Activated B cell treated with CpG ODN at 0.5 μM for 24 hours (primary cell): ENCODE measurements at regions not wholly inside any gene's neighbourhood (a gene's known extent, or its start where the extent isn't known, plus 50 kb on each side); places are given as distances from the start of the nearest gene placed in this dataset.

ENCODE experiments used
- ATAC-seq: fragments of 200-7000 bp; cut with Tn5 transposase; one replicate; pipeline ENCODE4 v1.10.0; 2021; ENCODE audit warnings: low read depth, mild to moderate bottlenecking, moderate library complexity
- CTCF ChIA-PET: fragments of 350-600 bp; sonication (Branson Sonifier 250); formaldehyde crosslinking; loops from one replicate; lab custom pipeline; 2021; ENCODE audit warnings: antibody characterized with exemption; lab: Charles Lee
- POLR2A ChIA-PET: fragments of 350-600 bp; sonication (Branson Sonifier 250); formaldehyde crosslinking; loops from one replicate; lab custom pipeline; 2021; ENCODE audit warnings: antibody characterized with exemption; lab: Charles Lee
- DNase-seq: peaks from one replicate; pipeline ENCODE4 v3.0.0; 2022
- H3K27ac Mint-ChIP-seq: one replicate; pipeline ENCODE4 v1.8.0; 2020; ENCODE audit warnings: mixed read lengths
- H3K27me3 Mint-ChIP-seq: one replicate; pipeline ENCODE4 v1.8.0; 2021; ENCODE audit warnings: mixed read lengths
- H3K36me3 Mint-ChIP-seq: one replicate; pipeline ENCODE4 v1.8.0; 2021; ENCODE audit warnings: low read depth, mixed read lengths
- H3K4me1 Mint-ChIP-seq: one replicate; pipeline ENCODE4 v1.8.0; 2021; ENCODE audit warnings: mixed read lengths
- H3K4me3 Mint-ChIP-seq: one replicate; pipeline ENCODE4 v1.8.0; 2020; ENCODE audit warnings: mild to moderate bottlenecking, mixed read lengths
- H3K9me3 Mint-ChIP-seq: one replicate; pipeline ENCODE4 v1.8.0; 2020; ENCODE audit warnings: mixed read lengths
- intact Hi-C: fragments of 100-400 bp; cut with micrococcal nuclease; formaldehyde crosslinking; loops from one replicate; pipeline ENCODE4 v1.15.1; 2024
- TF ChIP-seq, protein P1 (sequence below): fragments of 200-600 bp; IDR thresholded peaks from one replicate; pipeline ENCODE4 v1.8.0; 2022; ENCODE audit warnings: antibody characterized with exemption, mild to moderate bottlenecking

DNA sequence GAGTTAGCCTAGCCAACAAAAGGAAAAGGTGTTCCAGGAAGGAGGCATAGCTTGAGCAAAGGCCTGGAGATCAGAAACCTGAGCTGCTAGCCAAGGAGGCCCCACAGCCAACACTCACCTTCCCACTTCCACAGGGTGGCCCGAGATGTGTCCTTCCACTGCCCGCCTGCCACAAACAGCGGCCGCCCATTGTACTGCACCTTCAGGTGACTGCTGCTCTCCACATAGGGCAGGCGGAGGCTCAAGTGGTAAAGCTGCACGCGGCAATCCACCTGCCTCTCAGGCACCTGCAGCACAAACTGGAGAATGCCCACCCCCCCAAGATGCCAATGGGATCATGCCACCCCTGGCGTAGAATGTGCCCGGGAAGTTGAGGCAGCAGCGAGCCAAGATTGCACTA, 111.5 kb downstream of the RMI2 start:
- H3K4me3 Mint-ChIP-seq = no peak overlapping the region
- ATAC-seq (no peak), DNase-seq (no peak)
- H3K36me3 Mint-ChIP-seq = peaks cover 3% of the 10 kb centered on the region
- H3K27me3 Mint-ChIP-seq = no peaks in the 10 kb centered on the region
- ChIA-PET POLR2A (no interaction called here), CTCF (no interaction called here)
- no peak overlapping the region for H3K27ac Mint-ChIP-seq
- peaks cover 2% of the 10 kb centered on the region for H3K9me3 Mint-ChIP-seq
- intact Hi-C loops = loop anchor here (10.0 kb wide), 1 partner anchor 62 kb away; no protein-coding TSS in a partner anchor
- TF ChIP-seq, protein P1, sequence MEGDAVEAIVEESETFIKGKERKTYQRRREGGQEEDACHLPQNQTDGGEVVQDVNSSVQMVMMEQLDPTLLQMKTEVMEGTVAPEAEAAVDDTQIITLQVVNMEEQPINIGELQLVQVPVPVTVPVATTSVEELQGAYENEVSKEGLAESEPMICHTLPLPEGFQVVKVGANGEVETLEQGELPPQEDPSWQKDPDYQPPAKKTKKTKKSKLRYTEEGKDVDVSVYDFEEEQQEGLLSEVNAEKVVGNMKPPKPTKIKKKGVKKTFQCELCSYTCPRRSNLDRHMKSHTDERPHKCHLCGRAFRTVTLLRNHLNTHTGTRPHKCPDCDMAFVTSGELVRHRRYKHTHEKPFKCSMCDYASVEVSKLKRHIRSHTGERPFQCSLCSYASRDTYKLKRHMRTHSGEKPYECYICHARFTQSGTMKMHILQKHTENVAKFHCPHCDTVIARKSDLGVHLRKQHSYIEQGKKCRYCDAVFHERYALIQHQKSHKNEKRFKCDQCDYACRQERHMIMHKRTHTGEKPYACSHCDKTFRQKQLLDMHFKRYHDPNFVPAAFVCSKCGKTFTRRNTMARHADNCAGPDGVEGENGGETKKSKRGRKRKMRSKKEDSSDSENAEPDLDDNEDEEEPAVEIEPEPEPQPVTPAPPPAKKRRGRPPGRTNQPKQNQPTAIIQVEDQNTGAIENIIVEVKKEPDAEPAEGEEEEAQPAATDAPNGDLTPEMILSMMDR = no peak
- H3K4me1 Mint-ChIP-seq = no peaks in the 10 kb centered on the region

DNA sequence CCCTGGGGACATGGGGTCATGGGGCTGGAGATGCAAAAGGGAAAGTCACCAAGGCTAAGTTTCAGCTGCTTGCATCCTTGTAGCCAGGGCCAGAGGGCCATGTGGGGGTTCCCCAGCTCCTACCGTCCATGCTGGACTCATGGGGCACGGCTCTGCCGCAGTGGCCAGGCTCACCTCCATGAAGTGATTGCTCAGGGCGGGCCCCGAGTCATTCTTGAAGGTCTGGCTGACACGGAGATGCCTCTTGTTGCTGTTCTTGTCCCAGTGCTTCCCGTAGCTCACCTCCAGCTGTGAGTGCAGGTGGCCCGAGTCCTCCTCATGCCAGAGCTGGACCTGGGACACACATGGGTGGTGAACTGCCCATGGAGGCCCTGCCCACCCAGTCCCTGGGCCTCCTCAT, 114.5 kb downstream of the RMI2 start:
- H3K4me3 Mint-ChIP-seq = no peak overlapping the region
- POLR2A ChIA-PET = no interaction called here
- H3K27ac Mint-ChIP-seq = no peak overlapping the region
- H3K9me3 Mint-ChIP-seq = no peaks in the 10 kb centered on the region
- peaks cover 2% of the 10 kb centered on the region for H3K36me3 Mint-ChIP-seq
- DNase-seq (no peak), ATAC-seq (no peak)
- intact Hi-C loops = loop anchor here (10.0 kb wide), 1 partner anchor 65 kb away; no protein-coding TSS in a partner anchor
- no peaks in the 10 kb centered on the region for H3K4me1 Mint-ChIP-seq
- TF ChIP-seq, protein P1 = no peak
- CTCF ChIA-PET = no interaction called here
- H3K27me3 Mint-ChIP-seq = no peaks in the 10 kb centered on the region

DNA sequence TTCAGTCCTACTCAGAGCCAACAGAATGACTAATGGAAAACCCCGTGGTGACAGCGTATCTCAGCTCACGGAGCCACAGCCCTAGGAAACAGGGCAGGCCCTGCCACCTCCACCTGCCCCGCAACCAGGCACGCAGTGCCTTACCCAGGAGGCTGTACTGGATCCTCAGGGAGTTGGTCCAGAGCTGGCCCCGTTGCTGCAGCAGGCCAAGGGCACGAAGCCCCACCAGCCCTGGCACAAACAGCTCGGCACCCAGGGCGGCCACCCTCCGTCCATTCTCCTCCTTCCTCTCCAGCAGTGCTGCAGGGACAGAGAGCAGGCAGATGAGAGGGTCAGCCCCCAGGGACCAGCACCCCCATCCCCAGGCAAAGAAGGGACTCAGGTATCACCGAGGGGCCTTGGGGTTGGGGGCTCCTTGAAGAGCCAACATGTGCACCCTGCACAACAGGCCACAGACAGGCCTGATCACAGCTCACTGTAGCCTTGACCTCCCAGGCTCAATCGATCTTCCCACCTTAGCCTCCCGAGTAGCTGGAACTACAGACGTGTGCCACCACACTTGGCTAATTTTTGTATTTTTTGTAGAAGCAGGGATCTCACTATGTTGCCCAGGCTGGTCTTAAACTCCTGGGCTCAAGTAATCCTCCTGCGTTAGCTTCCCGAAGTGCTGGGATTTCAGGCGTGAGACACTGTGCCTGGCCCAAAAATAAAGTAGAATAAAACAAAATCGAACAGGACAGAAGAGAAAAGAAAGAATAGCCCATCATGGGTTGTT, 115.7 kb downstream of the RMI2 start:
- no peak overlapping the region for H3K27ac Mint-ChIP-seq
- intact Hi-C loops = no loop called here
- no peaks in the 10 kb centered on the region for H3K36me3 Mint-ChIP-seq

DNA sequence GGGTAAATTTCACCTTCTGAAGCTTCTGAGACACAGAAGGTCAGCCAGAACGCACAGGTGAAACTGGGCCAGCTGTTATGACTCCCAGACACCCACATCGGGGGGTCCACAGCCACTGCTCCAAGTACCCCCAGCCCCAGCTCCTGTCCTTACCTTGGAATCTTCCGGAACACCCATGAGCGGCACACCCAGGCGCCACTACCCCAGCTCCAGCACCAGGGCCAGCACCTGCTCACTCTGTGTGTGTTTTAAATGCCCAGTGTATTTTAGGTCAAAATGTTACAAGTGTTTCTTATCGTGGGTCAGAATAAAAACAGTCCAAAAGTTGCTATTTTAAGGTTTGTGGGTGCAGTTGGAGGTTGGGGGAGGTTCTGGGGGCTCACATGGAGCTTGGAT, 116.3 kb downstream of the RMI2 start:
- H3K4me3 Mint-ChIP-seq = no peak overlapping the region
- ATAC-seq (no peak), DNase-seq (no peak)
- H3K27me3 Mint-ChIP-seq = no peaks in the 10 kb centered on the region
- no peak overlapping the region for H3K27ac Mint-ChIP-seq
- intact Hi-C loops = no loop called here
- ChIA-PET CTCF (no interaction called here), POLR2A (no interaction called here)
- no peaks in the 10 kb centered on the region for H3K9me3 Mint-ChIP-seq
- H3K4me1 Mint-ChIP-seq = no peaks in the 10 kb centered on the region
- no peaks in the 10 kb centered on the region for H3K36me3 Mint-ChIP-seq
- TF ChIP-seq, protein P1 = no peak

More for the DNA sequence above, 115.7 kb downstream of the RMI2 start:
- POLR2A ChIA-PET = no interaction called here
- ATAC-seq (no peak), DNase-seq (no peak)
- Mint-ChIP-seq H3K27me3 (no peaks in the 10 kb centered on the region), H3K9me3 (no peaks in the 10 kb centered on the region), H3K4me1 (no peaks in the 10 kb centered on the region), H3K4me3 (no peak overlapping the region)
- TF ChIP-seq, protein P1 = no peak
- CTCF ChIA-PET = no interaction called here

DNA sequence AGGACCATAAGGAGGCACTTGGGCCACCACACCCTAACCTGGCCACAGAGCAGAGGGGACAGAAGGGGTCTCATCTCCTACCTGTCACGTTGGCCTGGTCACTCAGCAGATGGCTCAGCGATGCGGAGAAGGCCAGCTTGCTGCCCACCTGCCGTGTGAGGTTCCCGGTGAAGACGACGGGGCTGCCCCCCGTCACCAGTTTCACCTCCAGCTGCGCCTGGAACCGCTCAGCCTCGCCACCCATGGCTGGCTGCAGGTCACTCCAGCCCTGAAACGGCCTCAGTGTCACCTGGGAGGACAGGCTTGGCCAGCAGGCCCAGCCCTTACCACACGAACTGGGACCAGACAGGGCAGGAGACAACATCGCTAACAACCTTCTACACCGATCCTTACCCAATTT, 116.8 kb downstream of the RMI2 start:
- Mint-ChIP-seq H3K4me3 (no peak overlapping the region), H3K4me1 (no peaks in the 10 kb centered on the region), H3K36me3 (no peaks in the 10 kb centered on the region), H3K9me3 (no peaks in the 10 kb centered on the region), H3K27me3 (no peaks in the 10 kb centered on the region), H3K27ac (no peak overlapping the region)
- CTCF ChIA-PET = no interaction called here
- POLR2A ChIA-PET = no interaction called here
- DNase-seq (no peak), ATAC-seq (no peak)
- intact Hi-C loops = no loop called here
- TF ChIP-seq, protein P1 = no peak
